ENCODE measurements at regions not wholly inside any gene's neighbourhood (a gene's known extent, or its start where the extent isn't known, plus 50 kb on each side); places are given as distances from the start of the nearest gene placed in this dataset.

GRCh38 chr10:20948686-20949327 lies 51.7 kb upstream of the NEBL start:
- no peak for TF ChIP-seq PAX5 (IDR thresholded peaks at IDR 0.05; ENCODE audit: insufficient read depth, low read length, severe bottlenecking)
- TF ChIP-seq SPI1 (IDR thresholded peaks at IDR 0.05; ENCODE audit: low read depth, low read length): peak; percentile 53
- no peak for TF ChIP-seq POU2F2 (IDR thresholded peaks at IDR 0.05; ENCODE audit: low read depth, low read length)
- TF ChIP-seq TAF1 (IDR thresholded peaks at IDR 0.05; ENCODE audit: low read depth, low read length): no peak
- no peak for TF ChIP-seq POLR2A (IDR thresholded peaks at IDR 0.05; ENCODE audit: low read depth, low read length)
- no peak for TF ChIP-seq POLR2AphosphoS5 (IDR thresholded peaks at IDR 0.05; ENCODE audit: low read depth, low read length)
- FAIRE-seq: no peak
- DNase-seq (ENCODE audit: insufficient read length, low spot score): no peak

Data from GM12891 (cell line).